ENCODE measurements at regions not wholly inside any gene's neighbourhood (a gene's known extent, or its start where the extent isn't known, plus 50 kb on each side); places are given as distances from the start of the nearest gene placed in this dataset.
"Not testable (repeated sequence)": the region's sequence is repeated elsewhere in the genome, so short reads cannot be mapped to it uniquely, and the experiment has no call there.

DNA sequence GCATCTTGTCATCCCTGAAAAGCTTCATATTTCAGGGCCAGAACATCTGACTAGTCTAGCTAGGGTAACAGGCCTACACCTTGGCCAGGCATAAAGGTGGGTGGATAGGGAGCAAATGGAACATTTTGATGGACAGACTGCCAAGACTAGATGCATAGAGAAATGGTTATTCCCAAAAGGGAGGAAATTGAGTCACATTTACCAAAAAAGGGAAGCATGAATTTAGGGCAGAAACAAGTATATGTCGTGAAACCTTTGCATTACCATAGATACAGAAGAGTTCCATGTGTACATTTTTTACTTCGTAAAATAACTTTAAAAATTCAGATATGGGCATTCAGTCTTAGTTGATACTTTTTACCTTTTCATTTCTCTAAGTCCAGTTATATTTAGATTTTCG lies 101.3 kb upstream of the ZEB2 start:
- TF ChIP-seq, protein P1, sequence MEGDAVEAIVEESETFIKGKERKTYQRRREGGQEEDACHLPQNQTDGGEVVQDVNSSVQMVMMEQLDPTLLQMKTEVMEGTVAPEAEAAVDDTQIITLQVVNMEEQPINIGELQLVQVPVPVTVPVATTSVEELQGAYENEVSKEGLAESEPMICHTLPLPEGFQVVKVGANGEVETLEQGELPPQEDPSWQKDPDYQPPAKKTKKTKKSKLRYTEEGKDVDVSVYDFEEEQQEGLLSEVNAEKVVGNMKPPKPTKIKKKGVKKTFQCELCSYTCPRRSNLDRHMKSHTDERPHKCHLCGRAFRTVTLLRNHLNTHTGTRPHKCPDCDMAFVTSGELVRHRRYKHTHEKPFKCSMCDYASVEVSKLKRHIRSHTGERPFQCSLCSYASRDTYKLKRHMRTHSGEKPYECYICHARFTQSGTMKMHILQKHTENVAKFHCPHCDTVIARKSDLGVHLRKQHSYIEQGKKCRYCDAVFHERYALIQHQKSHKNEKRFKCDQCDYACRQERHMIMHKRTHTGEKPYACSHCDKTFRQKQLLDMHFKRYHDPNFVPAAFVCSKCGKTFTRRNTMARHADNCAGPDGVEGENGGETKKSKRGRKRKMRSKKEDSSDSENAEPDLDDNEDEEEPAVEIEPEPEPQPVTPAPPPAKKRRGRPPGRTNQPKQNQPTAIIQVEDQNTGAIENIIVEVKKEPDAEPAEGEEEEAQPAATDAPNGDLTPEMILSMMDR (IDR thresholded peaks at IDR 0.05), result no peak
- DNase-seq (ENCODE audit: low spot score), result no peak
- no peak for ATAC-seq (ENCODE audit: low FRiP score)

DNA sequence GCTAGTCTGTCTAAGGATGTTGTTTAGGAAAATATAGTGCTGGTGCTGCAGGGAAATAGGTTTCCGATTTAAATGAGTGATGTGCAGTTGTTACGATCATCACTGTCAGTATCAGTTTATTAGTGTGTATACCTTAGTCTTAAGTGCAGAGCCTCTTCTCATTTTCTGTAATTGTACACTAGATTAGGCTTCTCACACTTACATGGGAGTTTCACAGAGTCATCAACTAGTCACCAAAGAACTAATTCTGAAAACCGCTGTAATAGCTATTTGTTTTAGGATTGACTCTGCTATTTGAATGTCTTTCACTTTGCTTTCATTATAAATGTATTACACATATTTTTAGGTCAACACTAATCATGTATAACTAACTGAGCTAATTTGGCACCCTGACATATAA lies 99.8 kb upstream of the ZEB2 start:
- no peak for ATAC-seq (ENCODE audit: low FRiP score)
- TF ChIP-seq, protein P1 (IDR thresholded peaks at IDR 0.05), result no peak
- no peak for DNase-seq (ENCODE audit: low spot score)

DNA sequence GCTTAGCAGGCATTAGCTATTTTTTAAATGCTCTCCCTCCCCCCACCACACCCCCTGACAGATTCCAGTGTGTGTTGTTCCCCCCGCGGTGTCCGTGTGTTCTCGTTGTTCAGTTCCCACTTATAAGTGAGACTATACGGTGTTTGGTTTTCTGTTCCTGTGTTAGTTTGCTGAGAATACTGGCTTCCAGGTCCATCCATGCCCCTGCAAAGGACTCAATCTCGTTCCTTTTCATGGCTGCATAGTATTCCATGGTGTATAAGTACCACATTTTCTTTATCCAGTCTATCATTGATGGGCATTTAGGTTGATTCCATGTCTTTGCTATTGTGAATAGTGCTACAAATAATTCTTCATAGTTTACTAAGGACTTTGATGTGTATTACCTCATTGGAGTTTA lies 97.3 kb upstream of the ZEB2 start:
- not testable (repeated sequence) for DNase-seq (ENCODE audit: low spot score); ATAC-seq (ENCODE audit: low FRiP score)

DNA sequence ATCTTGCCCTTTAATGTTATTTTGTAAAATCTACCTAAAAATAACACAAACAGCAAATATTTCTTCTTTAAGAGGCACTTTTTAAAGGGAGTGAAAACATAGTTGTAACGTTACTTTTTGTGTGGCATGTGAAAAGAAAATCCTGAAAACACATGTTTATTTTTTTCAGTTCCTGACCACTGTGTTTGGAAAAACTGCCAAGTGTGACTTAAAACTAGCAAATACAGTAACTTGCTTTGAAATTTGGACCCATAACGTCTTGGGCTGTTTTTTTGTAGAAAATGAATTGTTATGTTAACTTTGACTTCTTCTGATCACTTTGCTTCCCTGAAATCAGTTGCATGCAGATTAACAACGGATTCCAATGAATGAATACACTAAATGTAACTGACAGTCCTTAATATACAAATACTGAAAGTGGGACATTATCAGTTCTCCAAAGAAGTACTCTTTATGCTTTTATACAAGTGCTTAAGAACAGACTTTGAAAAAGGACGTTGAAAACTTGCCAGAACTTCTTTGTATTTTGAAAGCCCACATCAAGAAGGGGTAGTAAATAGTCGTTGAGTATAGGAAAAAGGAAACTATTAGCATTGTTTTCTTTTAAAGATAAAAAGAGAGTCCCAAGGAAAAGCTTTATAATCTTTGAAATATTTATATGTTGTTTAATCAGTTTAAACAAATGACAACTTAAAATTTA lies 96.1 kb upstream of the ZEB2 start:
- ATAC-seq (ENCODE audit: low FRiP score) (no peak), DNase-seq (ENCODE audit: low spot score) (no peak)
- TF ChIP-seq, protein P1 (IDR thresholded peaks at IDR 0.05), result no peak

DNA sequence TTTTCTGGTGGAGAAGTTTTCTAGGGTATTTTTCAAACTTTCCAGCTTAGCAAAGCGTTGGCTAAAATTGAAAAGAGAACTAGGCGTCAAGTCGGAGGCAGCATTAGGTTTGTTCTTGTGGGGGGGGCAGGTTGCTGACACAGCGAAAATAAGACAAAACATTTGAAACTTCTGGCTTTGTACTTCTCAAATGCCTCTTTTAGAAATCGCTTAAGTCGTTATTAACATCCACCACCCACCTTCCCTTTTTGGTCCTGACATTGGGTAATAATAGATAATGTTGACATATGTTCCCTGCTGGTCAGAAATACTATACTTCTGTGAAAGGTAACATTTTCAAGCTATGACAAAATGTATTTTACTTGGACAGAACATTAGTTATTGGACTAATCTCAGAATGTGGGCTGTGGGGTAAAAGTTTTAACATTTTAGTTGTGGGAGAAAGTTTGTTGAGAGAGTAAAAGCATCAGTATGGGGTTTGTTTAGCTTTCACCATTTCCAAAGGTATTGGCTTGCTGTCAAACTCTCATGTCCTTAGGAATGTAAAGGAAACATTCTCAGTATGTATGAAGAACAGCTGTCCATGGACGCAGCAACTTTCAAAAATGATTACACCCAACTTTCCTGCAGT lies 88.1 kb upstream of the ZEB2 start:
- ATAC-seq (ENCODE audit: low FRiP score) (no peak), DNase-seq (ENCODE audit: low spot score) (no peak)
- TF ChIP-seq, protein P1 (IDR thresholded peaks at IDR 0.05), result no peak

DNA sequence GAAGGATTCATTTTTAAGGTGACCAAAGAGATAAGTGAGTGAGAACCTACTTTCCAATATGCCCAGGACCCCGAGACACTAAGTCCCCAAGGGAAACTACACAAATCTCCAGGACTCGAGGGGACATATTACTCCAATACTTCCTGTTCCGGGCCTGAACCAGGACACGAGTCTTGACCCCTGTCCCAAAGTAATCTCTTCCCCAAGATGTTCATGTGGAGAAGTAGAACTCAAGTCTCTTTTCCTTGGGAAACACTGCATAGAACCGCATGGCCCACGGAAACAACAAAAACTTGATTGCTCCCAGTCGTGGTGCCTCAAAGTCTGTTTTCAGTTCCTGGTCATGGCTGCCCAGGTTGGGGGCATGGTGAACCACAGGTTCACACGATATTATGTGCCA lies 87.2 kb upstream of the ZEB2 start:
- ATAC-seq (ENCODE audit: low FRiP score), result no peak
- DNase-seq (ENCODE audit: low spot score), result no peak
- TF ChIP-seq, protein P1 (IDR thresholded peaks at IDR 0.05), result no peak

DNA sequence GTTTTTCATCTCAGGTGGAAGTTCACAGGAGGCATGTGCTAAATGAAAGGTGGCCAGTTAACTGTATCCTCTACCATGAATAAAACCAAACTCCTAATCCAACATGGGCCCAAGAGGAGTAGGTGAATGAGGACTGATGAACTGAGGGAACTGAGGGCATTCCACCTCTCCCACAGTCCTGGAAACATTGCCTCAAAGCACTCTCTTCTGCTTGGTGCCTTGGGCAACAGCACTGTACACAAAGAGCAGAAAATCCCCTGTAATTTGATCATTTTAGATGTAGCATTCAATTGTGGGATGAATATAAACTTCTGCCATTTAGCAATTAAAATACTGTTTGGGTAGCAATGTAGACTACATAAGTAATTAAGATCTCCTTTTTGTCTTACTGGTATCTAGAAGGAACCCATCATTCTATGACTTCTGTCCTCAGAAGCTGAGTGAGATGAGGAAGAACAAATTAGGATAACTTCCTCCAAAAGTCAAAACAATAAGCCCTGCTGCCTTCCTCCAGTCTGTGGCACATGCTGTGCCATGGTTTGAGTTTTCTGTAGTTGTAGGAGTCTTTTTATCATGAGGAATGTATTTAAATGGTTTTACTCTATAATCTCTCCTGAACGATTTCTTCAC lies 86.7 kb upstream of the ZEB2 start:
- DNase-seq (ENCODE audit: low spot score) (no peak), ATAC-seq (ENCODE audit: low FRiP score) (no peak)
- TF ChIP-seq, protein P1 (IDR thresholded peaks at IDR 0.05), result no peak

Data from omental fat pad (tissue), 3 donors.